HG03439 (cell line): ENCODE measurements at regions not wholly inside any gene's neighbourhood (a gene's known extent, or its start where the extent isn't known, plus 50 kb on each side); places are given as distances from the start of the nearest gene placed in this dataset.
"Not testable (repeated sequence)": the region's sequence is repeated elsewhere in the genome, so short reads cannot be mapped to it uniquely, and the experiment has no call there.

ENCODE experiments used
- ATAC-seq: cut with Tn5 transposase; IDR thresholded peaks from one replicate; pipeline ENCODE4 v1.9.1; 2021; ENCODE audit warnings: mild to moderate bottlenecking, moderate library complexity; ENCODE audit not compliant: unreplicated experiment

DNA sequence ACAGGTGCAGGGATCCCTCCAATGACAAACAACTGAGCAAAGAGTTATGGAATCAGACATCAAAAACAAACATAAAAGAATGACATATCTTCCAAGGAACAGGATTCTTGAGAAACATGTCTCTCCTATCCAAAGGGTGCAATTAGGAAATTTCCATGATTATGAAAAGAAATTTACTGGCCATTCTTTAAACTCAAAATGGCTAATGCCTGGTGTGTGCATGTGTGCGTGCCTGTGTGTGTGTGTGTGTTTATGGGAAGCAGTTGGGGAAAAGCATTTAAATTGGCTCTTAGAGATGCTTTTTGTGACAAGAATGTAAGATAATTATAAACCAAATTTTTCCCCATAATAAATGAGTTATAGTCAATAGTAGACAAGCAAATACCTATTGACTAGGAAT is 320.5 kb upstream of the THBS1 start:
- ATAC-seq, result no peak

DNA sequence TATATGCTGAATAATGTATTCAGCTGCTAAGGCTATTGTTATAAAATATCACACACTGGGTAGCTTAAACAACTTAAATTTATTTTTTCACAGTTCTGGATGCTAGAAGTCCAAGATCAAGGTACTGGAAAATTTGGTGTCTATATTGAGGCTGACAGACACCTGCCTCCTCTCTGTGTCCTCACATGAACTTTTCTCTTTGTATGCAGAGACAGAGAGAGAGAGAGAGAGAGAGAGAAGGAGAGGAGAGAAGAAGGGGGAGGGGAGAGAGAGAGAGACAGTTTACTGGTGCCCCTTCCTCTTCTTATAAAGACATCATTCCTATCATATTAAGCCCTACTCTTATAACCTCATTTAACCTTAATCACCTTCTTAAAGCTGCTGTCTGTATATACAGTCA is 320.1 kb upstream of the THBS1 start:
- no peak for ATAC-seq

DNA sequence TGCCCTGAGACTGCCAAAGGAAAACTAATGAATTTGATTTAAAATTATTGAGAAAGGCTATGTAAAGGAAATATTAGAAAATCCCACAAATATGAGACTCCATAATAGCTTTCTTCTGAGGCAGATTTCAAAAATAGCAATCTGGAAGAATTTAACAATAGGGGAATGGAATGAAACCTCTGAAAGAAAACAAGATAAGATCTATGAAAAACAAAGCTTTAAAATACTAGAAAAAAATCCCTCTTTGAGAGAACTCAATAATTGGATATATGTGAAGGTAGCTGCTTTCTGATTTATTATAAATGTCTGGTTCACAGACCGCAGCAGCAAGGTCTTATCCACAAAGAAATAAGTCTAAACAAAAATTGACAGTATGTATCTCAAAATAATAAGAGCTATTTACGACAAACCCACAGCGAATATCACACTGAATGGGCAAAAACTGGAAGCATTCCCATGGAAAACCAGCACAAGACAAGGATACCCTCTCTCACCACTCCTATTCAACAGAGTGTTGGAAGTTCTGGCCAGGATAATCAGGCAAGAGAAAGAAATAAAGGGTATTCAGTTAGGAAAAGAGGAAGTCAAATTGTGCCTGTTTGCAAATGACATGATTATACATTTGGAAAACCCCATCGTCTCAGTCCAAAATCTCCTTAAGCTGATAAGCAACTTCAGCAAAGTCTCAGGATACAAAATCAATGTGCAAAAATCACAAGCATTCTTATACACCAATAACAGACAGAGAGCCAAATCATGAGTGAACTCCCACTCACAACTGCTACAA is 319.3 kb upstream of the THBS1 start:
- ATAC-seq, result not testable (repeated sequence)

DNA sequence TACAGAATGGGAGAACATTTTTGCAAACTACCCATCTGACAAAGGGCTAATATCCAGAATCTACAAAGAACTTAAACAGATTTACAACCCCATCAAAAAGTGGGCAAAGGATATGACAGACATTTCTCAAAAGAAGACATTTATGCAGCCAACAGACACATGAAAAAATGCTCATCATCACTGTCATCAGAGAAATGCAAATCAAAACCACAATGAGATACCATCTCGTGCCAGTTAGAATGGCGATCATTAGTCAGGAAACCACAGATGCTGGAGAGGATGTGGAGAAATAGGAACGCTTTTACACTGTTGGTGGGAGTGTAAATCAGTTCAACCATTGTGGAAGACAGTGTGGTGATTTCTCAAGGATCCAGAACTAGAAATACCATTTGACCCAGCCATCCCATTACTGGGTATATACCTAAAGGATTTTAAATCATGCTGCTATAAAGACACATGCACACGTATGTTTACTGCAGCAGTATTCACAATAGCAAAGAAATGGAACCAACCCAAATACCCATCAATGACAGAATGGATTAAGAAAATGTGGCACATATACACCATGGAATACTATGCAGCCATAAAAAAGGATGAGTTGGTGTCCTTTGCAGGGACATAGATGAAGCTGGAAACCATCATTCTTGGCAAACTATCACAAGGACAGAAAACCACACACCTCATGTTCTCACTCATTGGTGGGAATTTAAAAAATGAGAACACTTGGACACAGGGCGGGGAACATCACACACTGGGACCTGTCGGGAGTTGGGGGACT is 317.7 kb upstream of the THBS1 start:
- ATAC-seq, result not testable (repeated sequence)

DNA sequence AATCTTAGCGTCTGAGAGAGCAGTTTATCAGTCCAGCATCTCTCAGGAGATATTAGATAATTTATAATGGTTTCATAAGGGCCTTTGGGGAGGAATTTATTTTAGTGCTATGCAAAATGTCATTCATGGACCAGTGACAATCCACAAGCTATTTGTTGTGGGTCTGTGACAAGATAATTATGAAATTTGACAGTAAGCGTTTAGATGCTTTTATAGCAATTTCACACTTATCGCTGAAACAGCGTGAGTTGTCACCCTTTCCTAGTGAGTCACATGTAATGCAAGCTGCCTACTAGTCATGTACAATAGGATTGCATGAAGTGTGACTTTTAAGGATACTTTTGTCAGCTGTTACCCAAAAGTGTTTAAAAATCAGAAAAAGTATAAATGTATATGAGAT is 315.6 kb upstream of the THBS1 start:
- no peak for ATAC-seq

DNA sequence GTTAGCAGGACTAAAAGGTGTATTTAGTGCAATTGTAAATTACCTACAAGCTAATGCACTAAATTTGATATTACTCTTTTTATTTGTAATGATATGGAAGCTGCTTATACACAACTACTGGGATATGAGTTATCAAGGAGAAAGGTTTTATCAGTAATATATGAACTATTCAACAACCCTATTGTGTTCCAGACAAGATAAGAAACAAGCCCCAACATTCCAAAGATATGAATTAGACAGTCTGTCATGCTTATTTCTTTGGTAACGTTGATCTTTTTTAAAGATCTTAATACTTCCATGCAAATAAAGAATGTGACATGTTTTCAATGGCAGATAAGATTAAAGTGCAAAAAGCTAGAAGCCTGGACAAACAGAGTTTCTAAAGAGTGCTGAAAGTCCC is 314.0 kb upstream of the THBS1 start:
- ATAC-seq, result no peak

GRCh38 chr15:39267685-39268084 is 313.2 kb upstream of the THBS1 start:
- no peak for ATAC-seq

GRCh38 chr15:39269352-39269751 is 311.5 kb upstream of the THBS1 start:
- no peak for ATAC-seq

DNA sequence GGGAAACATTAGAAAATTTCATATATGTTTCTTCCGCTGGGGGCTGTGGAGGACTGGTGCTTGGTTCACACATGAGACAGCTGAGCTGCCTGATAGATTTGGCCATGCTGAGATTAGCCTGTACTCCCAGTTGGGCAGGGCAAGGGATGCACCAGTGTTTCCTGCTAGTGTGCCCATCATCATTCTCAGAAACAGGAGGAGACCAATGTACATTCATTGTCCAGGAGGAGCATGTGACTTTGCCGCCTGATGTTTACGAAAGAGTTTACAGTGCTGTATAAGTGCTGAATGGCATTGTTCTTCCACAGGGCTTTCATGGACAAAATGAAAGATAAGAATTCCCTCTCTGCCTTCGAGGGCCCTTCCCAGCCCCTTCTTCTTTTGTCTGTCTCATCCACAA is 311.1 kb upstream of the THBS1 start:
- ATAC-seq, result no peak

DNA sequence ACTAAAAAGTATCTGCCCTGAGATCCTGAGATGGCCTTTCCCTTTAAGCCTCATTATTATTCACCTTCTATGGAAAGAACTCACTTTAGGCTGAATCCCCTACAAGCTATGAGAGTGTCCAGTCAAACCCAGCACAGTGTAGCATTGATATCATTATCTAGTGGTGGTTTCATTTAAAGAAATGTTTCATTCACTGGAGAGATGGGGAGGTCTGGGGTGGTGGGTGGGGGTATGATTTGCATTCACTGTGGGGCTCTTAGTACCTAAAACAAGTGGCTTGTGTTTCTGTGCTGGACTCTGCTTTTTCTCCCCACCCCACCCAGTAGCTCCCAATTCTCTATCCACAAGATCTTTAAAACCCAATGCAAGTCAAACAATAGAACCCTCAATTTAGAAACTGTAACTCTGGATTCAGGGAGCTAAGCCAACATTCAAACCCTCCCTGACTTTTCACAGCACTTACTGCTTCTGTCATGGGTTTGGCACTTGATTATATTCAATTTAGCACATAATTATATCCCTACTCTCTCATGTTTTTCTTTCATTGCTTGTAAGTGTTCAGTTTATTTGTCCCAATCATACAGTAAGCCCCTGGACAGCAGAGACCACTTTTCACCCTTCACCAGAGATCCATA is 310.5 kb upstream of the THBS1 start:
- ATAC-seq, result no peak

DNA sequence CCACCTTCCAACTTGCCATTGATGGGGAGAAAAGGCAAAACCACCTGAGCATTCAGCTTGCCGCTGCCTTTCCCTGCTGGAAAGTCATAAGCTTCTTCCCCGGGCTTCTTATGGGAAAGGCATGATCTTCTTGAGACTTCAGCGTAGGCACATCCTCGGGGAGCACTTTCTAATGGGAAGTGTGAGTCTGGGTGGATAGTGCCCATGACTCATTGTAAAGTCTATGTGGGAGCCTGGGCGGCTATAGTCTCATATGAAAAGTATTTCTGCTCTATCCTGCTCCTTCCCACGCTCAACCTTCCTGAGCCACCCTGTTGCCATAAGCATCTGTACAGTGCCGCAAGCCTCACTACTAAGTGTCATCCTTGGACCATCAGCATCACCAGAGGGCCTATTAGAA is 309.9 kb upstream of the THBS1 start:
- no peak for ATAC-seq

- no peak for ATAC-seq
Observed at GRCh38 chr15:39272901-39273300, 308.0 kb upstream of the THBS1 start.

- ATAC-seq, result no peak
Observed at GRCh38 chr15:39273717-39274411, 307.0 kb upstream of the THBS1 start.

DNA sequence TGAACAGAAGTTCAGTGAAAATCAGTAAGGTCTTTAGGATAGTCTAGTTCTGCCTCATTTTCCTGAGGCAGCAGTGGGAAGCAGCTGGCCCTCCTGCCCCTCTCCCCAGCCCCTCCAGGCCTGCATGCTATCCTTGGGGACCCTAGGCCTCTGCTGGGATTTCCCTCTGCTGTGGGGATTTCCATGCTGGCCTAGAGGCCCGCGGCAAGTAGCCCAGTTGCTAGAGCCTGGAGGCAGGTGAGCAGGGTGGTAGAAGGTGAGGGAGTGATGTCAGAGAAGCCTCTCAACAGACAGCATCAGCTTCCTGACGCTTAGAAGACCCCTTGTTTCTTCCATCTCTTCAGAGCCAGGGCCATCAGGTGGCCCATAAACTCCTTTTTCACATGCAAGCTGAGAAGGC is 305.8 kb upstream of the THBS1 start:
- ATAC-seq, result no peak

DNA sequence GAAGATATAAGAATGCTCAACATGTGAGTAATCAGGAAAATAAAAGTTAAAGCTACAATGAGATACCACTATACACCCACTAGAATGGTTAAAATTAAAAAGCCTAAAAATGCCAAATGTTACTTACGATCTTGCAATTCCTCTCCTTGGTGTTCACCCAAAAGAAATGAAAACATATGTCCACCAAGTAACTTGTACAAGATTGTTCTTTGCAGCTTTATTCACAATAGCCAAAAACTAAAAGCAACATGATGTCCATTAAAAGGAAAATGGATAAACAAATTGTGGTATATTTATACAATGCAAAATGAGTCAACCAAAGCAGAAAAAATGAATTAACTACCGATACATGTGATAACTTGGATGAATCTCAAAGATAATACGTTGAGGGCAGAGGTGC is 301.6 kb upstream of the THBS1 start:
- no peak for ATAC-seq

DNA sequence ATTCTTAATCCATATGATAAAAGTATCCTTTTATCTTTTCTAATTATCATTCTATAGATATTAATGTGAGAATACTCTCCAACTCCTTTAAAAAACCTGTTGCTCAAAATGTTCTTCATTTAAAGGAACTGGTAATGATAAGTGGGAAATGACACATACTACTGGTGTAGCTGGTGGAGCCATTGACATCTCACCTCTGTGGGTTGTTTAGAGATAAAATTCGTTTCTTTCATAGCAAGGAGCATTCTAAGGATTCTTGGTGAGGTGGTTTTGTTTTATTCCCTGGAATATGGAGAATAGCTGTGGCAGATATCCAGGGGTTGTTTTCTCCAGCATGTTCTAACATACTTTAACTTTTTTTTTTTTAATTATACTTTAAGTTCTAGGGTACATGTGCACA is 299.8 kb upstream of the THBS1 start:
- ATAC-seq, result no peak

DNA sequence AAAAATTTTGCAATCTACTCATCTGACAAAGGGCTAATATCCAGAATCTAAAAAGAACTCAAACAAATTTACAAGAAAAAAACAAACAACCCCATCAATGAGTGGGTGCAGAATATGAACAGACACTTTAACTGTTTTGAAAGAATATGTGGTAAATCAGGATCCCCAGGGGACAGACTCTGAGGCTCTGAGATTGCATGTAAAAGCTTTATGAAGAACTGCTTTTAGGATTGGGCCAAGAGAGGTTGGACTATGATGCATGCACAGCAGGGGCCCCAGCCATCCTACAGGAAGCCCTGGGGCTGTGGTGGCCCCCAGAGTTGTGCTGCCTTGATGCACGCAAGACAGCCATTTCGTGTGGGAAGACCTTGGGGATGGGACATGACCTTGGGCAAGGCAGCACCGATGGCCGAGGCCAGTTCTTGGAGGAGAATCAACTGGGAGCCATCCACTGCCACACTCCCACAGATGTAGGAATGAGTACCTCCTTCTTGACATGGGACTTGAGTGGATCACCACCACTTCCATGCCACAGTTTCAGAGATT is 298.1 kb upstream of the THBS1 start:
- ATAC-seq, result no peak

GRCh38 chr15:39283531-39283930 is 297.3 kb upstream of the THBS1 start:
- ATAC-seq, result no peak

DNA sequence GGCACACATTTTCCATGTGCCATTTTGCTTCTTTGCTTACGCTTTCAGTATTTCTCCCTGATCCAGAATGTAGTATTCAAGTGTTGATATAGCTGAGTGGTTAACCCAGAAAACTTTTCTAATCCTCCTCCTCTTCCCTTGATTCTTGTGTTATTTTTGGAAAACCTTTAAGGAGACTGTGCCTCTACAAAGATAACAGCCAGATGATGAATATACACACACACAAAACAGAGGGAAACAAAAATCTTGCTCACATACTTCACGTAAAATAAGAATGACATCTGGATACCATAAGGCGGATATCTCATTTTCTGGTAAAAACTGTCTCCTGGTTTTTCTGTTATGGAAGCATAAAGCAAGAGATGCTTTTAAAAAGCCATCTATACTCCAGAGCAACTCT is 295.8 kb upstream of the THBS1 start:
- no peak for ATAC-seq

- no peak for ATAC-seq
Observed at GRCh38 chr15:39285663-39286062, 295.2 kb upstream of the THBS1 start.

DNA sequence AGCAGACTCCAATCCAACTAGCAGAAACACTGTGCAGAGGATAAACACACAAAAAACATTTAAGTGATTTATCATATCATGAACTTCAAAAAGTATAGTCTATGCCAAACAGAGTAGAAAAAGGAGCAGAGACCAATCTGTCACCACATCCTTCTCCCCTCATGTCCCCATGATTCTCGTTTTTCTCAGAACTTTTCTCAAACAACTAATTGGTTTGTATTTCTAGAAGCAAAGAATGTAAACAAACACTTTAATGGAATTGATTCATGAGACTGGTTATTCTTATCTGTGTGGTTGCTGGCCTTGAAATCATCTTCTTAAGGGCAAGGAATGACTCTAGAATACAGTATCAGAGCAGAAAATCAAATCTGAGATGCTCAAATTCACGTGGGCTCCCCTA is 294.2 kb upstream of the THBS1 start:
- no peak for ATAC-seq
